Stimulated activated CD4-positive, alpha-beta T cell treated with anti-CD3 and anti-CD28 coated beads, Interleukin-12 subunit alpha, Interleukin-12 subunit beta, amount 100 ng/mL, for 24 hours (primary cell): ENCODE measurements at regions not wholly inside any gene's neighbourhood (a gene's known extent, or its start where the extent isn't known, plus 50 kb on each side); places are given as distances from the start of the nearest gene placed in this dataset.
"Not testable (repeated sequence)": the region's sequence is repeated elsewhere in the genome, so short reads cannot be mapped to it uniquely, and the experiment has no call there.

Experiments
- DNase-seq, 2 experiments: peaks; one replicate each; pipeline ENCODE4 v3.0.0-alpha.2; 2020; ENCODE audit warnings: low read depth in 2 of 2

DNA sequence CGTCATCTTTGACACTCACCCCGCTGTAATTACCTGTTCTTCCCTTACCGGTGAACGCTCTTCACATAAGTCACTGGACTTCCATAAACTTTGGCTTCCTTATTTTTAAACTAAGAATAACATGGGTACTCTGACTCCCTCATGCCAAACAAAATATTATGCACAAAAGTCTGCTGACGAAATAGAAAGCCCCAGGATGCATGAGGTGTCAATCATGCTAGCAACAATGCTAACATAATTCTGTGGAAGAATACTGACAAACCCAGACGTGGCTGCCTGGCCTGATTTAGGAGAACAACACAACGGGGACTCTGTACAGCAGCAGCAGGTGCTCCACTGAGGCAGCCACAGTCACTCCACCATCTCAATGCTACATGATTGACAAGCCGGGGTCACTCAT is 137.5 kb downstream of the CCDC71L start:
- DNase-seq, result no peak

DNA sequence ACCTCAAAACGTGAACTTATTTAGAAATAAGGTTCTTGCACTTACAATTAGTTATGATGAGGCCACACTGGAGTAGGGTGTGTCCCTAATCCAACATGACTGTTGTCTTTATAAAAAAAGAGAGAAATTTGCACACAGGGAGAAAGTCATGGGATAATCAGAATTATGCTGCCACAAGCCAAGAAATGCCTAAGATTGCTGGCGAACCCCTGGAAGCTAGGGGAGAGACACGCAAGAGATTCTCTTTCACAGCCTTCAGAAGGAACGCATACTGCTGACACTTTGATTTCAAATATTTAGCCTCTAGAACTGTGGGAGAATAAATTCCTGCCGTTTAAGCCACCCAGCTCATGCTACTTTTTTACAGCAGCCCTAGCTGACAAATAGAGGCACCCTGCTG is 138.3 kb downstream of the CCDC71L start:
- no peak for DNase-seq

GRCh38 chr7:106521541-106521940 is 139.4 kb downstream of the CCDC71L start:
- DNase-seq, result no peak

DNA sequence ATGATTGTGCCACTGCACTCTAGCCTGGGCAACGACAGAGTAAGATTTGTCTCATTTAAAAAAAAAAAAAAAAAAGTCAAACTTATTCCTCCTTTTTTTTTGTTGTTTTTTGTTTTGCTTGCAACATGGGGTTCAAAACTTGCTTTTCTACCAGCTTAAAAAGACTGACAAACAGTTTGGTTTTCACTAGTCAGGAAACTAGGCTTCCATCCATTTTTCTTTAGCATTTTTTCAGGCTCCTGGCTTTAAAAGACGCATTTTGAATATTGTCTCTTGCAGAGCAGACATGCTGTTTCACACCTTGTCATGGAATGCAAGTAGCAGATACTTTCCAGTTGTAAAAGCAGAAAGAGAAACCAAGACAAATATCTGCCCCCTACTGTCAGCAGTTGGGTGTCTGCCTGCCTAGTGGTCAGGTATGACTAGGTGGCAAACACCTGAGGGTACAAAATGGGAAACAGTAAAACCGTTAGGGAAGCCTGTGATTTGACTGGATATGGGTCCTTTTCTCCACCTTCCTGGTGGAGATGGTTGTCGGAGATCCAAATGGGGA is 139.9 kb downstream of the CCDC71L start:
- DNase-seq, result no peak

DNA sequence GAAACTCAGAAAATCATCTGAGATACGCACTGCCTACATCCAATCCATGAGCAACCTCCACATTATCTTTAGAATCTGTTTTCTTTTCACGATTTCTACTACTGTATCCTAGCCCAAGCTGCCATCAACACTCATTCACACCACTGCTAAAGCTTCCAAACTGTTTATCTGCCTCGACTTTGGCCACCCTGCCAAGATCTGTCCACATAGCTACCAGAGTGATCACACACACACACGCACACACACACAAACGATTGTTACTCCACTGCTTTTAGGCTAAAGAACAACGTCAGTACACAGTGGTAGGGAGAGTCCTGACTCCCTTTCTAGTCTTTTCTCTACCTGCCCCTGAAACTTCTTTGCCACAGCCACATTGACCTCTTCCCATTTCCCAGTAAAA is 142.0 kb downstream of the CCDC71L start:
- no peak for DNase-seq

DNA sequence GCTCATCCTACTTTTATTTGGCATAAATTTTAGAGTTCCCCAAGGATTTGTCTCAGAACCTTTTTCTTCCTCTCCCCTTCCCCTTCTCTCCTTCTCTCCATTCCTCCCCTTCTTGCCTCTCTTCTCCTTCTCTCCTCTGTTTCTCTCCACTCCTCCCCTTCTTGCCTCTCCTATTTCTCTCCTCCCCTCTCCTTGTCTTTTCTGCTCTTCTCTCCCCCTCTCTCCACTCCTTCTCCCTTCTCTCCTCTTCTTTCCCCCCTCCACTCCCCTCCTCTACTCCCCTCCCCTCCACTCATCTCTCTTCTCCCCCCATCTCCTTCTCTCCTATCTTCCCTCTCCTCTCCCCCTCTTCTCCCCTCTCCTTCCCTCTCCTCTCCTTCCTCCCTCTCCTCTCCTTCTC is 142.7 kb downstream of the CCDC71L start:
- no peak for DNase-seq

DNA sequence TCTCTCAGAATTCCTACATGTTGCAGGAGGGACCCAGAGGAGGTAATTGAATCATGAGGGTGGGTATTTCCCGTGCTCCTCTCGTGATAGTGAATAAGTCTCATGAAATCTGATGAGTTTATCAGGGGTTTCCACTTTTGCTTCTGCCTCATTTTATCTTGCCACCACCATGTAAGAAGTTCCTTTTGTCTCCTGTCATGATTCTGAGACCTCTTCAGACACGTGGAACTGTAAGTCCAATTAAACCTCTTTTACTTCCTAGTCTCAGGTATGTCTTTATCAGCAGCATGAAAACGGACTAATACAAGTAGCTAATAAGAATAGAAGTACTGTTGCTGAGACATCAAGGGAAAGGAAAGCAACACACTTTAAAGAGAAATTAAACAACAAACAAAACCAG is 143.4 kb downstream of the CCDC71L start:
- no peak for DNase-seq

GRCh38 chr7:106515321-106515720 is 145.6 kb downstream of the CCDC71L start:
- no peak for DNase-seq

- no peak for DNase-seq
Observed at GRCh38 chr7:106514881-106515280, 146.1 kb downstream of the CCDC71L start.

DNA sequence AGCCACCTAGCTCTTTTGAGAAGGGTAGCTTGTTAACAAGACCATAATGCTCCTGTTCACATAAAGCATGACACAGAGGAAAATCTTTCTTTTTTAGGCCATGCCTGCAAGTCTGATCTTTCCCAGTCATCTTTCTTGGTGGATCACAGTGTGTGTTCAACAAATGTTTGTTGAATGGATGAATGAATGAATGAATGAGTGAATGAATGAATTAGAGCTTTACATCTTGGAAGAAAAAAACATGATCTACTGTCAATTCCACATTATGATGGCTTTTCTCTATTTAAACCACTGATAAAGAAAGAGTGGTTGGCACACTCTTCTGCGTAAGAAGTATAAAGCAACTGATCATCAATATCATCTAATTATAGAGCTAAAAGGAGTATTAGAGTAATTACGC is 148.7 kb downstream of the CCDC71L start:
- no peak for DNase-seq

DNA sequence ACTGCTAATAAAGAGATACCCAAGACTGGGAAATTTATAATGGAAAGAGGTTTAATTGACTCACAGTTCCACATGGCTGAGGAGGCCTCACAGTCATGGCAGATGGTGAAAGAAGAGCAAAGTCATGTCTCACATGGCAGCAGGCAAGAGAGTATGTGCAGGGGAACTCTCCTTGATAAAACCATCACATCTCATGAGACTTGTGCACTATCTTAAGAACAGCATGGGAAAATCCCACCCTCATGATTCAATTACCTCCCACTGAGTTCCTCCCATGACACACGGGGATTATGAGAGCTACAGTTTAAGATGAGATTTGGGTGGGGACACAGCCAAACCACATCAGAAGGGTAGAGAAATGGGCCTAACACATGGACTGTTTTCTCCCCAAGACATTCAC is 156.3 kb downstream of the CCDC71L start:
- no peak for DNase-seq

GRCh38 chr7:106504207-106504606 is 156.8 kb downstream of the CCDC71L start:
- DNase-seq, result no peak

- no peak for DNase-seq
Observed at GRCh38 chr7:106503626-106504025, 157.3 kb downstream of the CCDC71L start.

DNA sequence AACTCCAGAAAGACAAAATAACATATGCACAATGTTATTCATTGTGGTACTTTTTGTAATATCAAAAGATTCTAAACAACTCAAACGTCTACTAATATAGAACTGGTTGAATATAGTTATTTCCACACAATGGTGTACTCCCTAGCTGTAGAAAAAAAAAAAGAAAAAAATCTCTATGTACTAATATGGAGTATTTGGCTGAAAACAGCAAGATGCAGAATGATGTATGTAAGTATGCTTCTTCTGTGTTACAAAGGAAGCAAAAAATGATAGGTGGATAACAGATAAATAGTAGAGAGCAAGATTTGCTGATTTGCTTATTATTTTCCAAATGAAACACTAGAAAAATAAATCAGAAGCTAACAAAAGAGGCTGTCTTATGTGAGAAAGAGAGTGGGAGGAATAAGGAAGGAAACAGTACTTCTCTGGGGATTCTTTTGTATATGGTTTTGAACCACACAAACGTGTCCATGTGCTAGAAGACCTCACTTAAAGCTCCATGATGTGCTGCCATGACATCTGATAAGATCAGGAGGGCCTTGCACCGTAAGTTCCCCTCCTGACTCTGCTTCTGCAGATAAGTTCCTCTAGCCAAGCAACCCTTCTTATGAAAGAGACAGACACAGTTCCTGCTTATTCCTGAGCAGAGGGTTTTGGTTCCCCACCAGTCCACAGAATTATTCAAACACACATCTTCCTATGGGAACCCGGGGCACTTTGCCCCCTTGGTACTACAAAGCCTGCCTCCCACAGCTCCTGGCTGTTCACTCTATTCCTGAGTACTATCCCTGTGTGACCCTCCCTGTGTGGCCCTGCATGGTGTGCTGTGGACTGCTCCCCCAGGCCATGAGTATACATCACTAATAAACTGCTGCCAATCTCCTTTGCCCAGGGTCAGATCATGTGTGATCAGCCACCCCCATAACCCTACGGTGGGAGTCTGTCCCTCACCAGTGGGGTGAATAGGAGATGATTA is 159.1 kb downstream of the CCDC71L start:
- no peak for DNase-seq

DNA sequence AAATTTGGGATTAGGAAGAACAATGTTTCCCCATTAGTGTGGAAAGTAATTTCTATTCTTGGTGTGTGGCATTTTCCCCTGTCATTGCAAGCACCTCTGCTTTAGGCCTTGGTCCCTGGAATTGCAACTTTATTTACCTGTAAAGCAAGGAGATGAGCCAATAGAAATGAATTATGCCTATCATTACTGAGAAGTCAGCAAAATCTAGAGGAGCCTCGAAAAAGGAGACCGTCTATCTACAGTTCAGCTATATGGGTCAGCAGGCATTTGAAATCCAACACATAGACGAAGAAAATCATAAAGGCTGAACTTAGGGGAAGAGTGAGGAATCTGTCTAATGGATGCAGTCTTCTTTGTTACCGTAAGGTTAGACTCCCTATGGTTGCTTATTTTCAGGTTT is 161.1 kb downstream of the CCDC71L start:
- no peak for DNase-seq

GRCh38 chr7:106498005-106498404 is 163.0 kb downstream of the CCDC71L start:
- DNase-seq, result not testable (repeated sequence)

DNA sequence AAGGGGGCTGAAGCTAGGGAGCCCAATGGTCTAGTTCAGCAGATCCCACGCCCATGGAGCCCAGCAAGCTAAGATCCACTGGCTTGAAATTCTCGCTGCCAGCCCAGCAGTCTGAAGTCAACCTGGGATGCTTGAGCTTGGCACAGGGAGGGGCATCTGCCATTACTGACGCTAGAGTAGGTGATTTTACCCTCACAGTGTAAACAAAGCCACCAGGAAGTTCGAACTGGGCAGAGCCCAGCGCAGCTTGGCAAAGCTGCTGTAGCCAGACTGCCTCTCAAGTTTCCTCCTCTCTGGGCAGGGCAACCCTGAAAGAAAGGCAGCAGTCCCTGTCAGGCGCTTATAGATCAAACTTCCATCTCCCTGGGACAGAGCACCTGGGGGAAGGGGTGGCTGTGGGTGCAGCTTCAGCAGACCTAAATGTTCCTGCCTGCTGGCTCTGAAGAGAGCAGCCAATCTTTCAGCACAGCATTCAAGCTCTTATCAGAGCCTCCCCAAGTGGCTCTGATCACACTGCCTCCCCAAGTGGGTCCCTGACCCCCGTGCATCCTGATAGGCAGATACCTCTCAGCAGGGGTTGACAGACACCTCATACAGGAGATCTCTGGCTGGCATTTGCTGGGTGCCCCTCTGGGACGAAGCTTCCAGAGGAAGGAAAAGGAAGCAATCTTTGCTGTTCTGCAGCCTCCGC is 167.8 kb downstream of the CCDC71L start:
- no peak for DNase-seq

DNA sequence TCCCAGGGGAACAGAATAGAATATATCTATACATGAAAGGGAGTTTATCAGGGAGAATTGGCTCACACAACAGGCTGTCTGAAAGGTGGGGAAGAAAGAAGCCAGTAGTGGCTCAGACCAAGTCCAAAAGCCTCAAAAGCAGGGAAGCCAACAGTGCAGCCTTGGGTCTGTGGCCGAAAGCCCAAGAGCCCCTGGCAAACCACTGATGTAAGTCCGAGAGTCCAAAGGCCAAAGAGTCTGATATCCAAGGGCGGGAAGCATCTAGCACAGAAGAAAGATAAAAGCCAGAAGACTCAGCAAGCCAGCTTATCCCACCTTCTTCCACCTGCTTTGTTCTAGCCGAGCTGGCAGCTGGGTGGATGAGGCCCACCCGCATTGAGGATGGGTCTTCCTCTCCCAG is 172.5 kb downstream of the CCDC71L start:
- DNase-seq, result no peak

DNA sequence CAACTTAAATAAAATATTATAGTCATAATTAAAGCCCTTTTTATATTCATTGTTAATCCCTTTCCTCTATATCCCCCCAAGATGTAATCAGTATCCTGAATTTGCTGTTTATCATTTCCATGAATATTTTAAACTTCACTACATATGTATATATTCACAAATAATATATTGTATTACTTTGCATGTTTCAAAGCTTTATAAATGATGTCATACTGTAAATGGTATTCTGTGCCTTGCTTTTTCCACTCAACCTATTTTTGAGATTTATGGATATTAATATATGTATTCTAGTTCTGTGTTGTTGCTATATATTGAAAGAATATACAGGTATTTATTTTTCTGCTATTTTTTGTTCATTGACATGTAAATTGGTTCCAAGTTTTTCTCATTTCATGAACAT is 173.1 kb downstream of the CCDC71L start:
- no peak for DNase-seq

DNA sequence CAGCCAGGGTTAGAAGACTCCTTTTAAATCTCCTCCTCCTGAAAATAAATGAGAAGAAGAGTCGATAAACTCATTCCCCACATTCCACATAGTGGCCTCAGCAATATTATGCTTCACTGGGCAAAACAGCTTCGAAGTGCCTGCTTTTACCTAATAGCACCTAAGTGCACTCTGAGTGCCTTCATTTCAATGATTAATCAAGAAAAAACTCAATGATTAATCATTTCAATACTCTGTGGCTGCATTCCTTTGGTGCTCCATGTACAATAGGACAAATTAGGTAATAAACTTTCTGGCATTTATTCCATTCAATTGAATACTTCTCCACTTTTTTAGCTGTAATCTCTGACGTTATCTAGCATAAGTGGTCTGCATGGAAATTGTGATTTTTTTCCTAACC is 174.6 kb downstream of the CCDC71L start:
- DNase-seq, result no peak

GRCh38 chr7:106485919-106486318 is 175.0 kb downstream of the CCDC71L start:
- DNase-seq, result no peak

DNA sequence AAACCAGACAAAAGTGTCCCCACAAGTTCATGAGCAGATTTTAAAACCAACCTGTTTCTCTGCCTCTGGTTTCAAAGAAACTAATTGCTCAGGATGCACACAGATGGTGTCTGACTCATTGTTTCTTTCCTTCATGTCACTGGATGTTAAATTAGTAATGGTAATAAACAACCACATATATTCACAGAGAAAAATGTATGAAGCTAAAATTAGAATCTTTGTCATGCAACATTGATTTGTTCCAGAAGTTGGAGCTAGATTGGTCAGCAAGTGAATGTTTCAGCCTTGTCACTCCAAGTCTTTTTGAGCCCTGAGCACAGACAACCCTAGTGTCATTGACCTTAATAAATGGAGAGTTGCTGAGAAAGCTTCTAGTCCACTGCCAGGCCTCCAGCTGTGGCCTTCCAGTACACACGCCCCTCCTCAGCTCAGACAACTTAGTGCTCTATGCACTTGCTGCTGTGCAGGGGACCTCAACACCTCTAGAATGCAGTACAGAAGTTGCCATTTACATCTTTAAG is 175.9 kb downstream of the CCDC71L start:
- DNase-seq, result no peak

DNA sequence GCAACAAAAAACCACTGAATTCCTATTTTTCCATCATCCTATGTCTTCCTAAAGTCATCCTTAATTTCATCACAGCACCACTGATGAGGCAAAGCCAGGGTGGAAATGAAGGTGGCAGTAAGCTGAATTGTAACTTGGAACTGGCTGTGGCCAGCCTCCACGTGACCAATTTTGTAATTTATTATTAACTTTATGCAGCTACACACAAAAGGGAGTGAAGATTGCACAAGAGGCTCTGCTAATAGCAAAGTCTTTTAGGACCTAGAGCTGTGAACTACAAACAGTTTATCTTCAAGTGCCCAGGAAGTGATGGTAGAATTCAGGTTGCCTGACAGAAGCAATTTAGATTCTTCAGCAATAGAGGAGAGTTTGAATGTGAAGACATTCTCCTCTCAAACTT is 176.4 kb downstream of the CCDC71L start:
- DNase-seq, result no peak
